Iris pigment epithelial cell (primary cell): ENCODE measurements at regions not wholly inside any gene's neighbourhood (a gene's known extent, or its start where the extent isn't known, plus 50 kb on each side); places are given as distances from the start of the nearest gene placed in this dataset.

Experiments used
- DNase-seq: peaks from one replicate; pipeline ENCODE4 v3.0.0-alpha.2; 2011; ENCODE audit warnings: low read depth

GRCh38 chr6:168908166-168908565 lies 345.5 kb downstream of the THBS2 start:
- DNase-seq: peak; percentile 80

- DNase-seq: no peak
Measured at GRCh38 chr6:168906391-168906790, 347.3 kb downstream of the THBS2 start.

DNA sequence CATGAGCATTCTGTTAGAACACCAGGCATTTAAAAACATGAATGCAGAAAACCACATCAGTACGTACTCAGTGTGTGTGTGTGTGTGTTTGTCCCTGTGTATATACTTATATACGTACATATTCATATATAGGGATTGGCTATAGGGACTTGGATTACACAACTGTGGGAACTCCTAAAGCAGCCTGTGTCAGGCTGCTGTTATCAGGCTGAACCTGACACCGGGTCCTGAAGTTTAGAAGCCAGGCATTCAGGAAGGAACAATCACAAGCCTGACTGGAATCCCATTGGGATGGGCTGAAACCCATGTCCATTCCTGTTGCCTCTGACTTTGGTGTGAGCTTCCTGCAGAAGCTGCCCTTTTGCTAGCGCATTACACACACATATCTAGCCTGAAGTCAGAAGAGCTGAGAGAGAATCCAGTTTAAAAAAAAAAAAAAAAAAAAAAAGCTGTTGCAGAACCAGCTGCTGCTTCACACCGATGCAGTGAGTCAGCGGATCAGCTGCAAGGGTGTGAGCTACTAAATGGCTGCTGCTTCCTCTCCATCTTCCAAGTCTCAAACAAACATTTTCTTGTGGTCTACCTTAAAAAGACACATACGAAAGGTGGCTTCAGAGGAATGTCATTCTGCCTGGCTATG lies 348.1 kb downstream of the THBS2 start:
- DNase-seq: peak; percentile 22

GRCh38 chr6:168903613-168904345 lies 349.9 kb downstream of the THBS2 start:
- no peak for DNase-seq

- no peak for DNase-seq
Measured at GRCh38 chr6:168902075-168902474, 351.6 kb downstream of the THBS2 start.

GRCh38 chr6:168901076-168901475 lies 352.6 kb downstream of the THBS2 start:
- DNase-seq: no peak

DNA sequence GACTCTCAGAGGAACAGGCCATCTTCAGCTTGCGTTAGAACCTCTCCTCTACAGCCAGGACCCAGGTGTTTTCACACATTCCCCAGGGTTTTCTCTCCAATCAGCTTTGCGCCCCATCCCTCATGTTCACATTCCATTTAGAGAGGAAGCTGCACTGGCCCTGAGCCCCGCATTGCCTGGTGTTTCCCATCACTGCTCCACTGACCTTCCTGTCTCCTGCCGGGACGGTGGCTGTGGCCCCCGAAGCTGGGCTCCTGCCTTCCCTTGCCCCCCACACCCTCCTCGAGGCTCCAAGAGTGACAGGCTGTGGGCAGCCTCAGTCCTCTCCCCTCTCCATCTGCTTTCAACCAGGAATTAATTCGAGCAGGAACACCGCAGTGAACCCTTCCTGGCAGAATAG lies 357.3 kb downstream of the THBS2 start:
- no peak for DNase-seq

- peak; percentile 66 for DNase-seq
Measured at GRCh38 chr6:168895102-168895812, 358.4 kb downstream of the THBS2 start.

GRCh38 chr6:168892031-168892430 lies 361.6 kb downstream of the THBS2 start:
- no peak for DNase-seq

GRCh38 chr6:168890981-168891365 lies 362.7 kb downstream of the THBS2 start:
- DNase-seq: no peak

- no peak for DNase-seq
Measured at GRCh38 chr6:168890306-168890980, 363.2 kb downstream of the THBS2 start.

GRCh38 chr6:168888786-168889345 lies 364.8 kb downstream of the THBS2 start:
- DNase-seq: no peak

GRCh38 chr6:168888102-168888501 lies 365.5 kb downstream of the THBS2 start:
- no peak for DNase-seq

GRCh38 chr6:168887621-168888020 lies 366.0 kb downstream of the THBS2 start:
- no peak for DNase-seq

GRCh38 chr6:168886964-168887363 lies 366.7 kb downstream of the THBS2 start:
- no peak for DNase-seq

- DNase-seq: no peak
Measured at GRCh38 chr6:168885751-168886742, 367.6 kb downstream of the THBS2 start.

- DNase-seq: no peak
Measured at GRCh38 chr6:168885196-168885595, 368.4 kb downstream of the THBS2 start.

DNA sequence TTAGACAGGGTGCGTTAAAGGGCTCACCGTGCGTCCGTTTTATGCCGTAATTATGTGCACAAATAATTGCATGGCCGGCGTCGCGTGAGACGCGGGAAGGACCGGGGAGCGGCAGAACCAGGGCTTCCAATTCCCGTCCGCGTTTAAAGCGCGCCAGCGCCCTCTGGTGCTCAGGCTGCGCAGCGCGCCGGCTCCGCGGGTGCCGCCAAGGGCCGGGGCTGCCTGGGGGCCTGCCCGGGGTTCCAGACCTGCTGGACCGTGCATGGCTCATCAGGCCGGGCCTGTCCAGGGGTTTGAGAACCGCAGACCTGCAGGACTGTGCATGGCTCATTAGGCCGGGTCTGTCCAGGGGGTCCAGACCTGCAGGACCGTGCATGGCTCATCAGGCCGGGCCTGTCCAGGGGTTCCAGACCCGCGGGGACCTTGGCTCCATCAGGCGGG lies 369.0 kb downstream of the THBS2 start:
- DNase-seq: peak; percentile 35

DNA sequence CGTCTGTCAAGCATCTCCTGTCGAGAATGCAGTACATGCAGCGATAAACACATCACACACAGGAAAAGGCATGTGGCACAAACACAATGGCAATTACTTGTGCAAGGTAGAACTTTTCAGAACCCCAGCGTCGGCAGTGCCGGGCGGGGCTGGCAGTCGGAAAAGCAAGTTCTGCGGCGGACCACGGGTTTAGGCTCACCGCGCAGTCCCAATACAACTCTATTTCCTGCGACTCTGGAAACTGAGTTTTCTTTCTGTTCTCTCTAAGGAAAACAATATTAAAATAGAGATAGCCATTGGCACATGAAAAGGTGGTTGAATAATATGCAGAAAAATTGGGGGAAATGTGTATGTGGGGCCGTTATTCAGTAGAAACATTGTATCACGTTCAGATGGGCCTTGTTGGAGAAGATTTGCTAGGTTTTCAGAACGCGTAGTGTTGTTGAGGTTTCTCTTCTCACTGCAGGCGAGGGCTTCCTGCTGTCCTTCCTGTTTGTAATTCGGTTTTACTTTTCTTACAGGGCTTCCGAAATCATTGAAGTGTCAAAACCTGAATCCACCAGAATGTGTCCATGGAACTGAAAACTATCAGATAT lies 369.5 kb downstream of the THBS2 start:
- DNase-seq: no peak

GRCh38 chr6:168883410-168884049 lies 370.1 kb downstream of the THBS2 start:
- DNase-seq: no peak
